ENCODE measurements at regions not wholly inside any gene's neighbourhood (a gene's known extent, or its start where the extent isn't known, plus 50 kb on each side); places are given as distances from the start of the nearest gene placed in this dataset.
A peak's percentile ranks its signal among the peaks of the same experiment; 100 is the strongest.
"Not testable (repeated sequence)": the region's sequence is repeated elsewhere in the genome, so short reads cannot be mapped to it uniquely, and the experiment has no call there.

- H3K4me3 ChIP-seq (replicated peaks; ENCODE audit: low read depth, low read length), result 0 out of 2 replicates have a peak overlapping the region, but pooled peaks have one; percentile 19
- DNase-seq (ENCODE audit: extremely low read depth, low read depth), result no peak
- TF ChIP-seq CTCF (IDR thresholded peaks at IDR 0.05; ENCODE audit: low read depth, low read length, missing control alignments), result no peak
These were observed 175.3 kb downstream of the MBL2 start for GRCh38 chr10:52597189-52597863.

- TF ChIP-seq CTCF (IDR thresholded peaks at IDR 0.05; ENCODE audit: low read depth, low read length, missing control alignments), result no peak
- H3K4me3 ChIP-seq (replicated peaks; ENCODE audit: low read depth, low read length), result no peak overlapping the region
- no peak for DNase-seq (ENCODE audit: extremely low read depth, low read depth)
These were observed 173.6 kb downstream of the MBL2 start for GRCh38 chr10:52598936-52599335.

- TF ChIP-seq CTCF (IDR thresholded peaks at IDR 0.05; ENCODE audit: low read depth, low read length, missing control alignments), result no peak
- no peak overlapping the region for H3K4me3 ChIP-seq (replicated peaks; ENCODE audit: low read depth, low read length)
- no peak for DNase-seq (ENCODE audit: extremely low read depth, low read depth)
These were observed 172.9 kb downstream of the MBL2 start for GRCh38 chr10:52599551-52600200.

GRCh38 chr10:52604131-52604530, 168.5 kb downstream of the MBL2 start:
- H3K4me3 ChIP-seq (replicated peaks; ENCODE audit: low read depth, low read length); DNase-seq (ENCODE audit: extremely low read depth, low read depth): not testable (repeated sequence)

GRCh38 chr10:52609071-52609470, 163.5 kb downstream of the MBL2 start:
- H3K4me3 ChIP-seq (replicated peaks; ENCODE audit: low read depth, low read length), result no peak overlapping the region
- no peak for DNase-seq (ENCODE audit: extremely low read depth, low read depth)
- TF ChIP-seq CTCF (IDR thresholded peaks at IDR 0.05; ENCODE audit: low read depth, low read length, missing control alignments), result no peak

GRCh38 chr10:52609626-52610240, 162.9 kb downstream of the MBL2 start:
- TF ChIP-seq CTCF (IDR thresholded peaks at IDR 0.05; ENCODE audit: low read depth, low read length, missing control alignments), result no peak
- no peak for DNase-seq (ENCODE audit: extremely low read depth, low read depth)
- H3K4me3 ChIP-seq (replicated peaks; ENCODE audit: low read depth, low read length), result no peak overlapping the region

GRCh38 chr10:52615331-52615730, 157.3 kb downstream of the MBL2 start:
- no peak for TF ChIP-seq CTCF (IDR thresholded peaks at IDR 0.05; ENCODE audit: low read depth, low read length, missing control alignments)
- H3K4me3 ChIP-seq (replicated peaks; ENCODE audit: low read depth, low read length), result no peak overlapping the region
- DNase-seq (ENCODE audit: extremely low read depth, low read depth), result no peak

Data from HFF-Myc (cell line).